ENCODE measurements at regions not wholly inside any gene's neighbourhood (a gene's known extent, or its start where the extent isn't known, plus 50 kb on each side); places are given as distances from the start of the nearest gene placed in this dataset.

DNA sequence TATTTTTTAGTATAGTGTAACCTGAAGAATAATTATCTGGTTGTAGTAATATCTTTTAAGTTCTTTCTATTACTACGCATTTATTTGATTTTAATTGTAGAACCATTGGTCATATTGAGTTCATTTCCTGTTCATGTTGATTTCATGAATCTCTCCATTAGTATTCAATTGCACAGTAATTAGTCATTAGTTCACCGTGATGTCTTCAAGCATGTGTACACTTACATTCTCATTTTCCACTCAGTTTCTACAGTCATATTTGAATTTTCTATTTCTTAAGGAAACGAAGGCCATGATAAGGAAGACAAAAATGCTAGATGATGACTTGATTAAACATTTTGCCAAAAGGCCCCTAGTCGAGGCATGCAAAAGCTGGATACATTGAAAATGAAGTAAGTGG, 333.7 kb upstream of the FANCL start:
- TF ChIP-seq, protein P1, sequence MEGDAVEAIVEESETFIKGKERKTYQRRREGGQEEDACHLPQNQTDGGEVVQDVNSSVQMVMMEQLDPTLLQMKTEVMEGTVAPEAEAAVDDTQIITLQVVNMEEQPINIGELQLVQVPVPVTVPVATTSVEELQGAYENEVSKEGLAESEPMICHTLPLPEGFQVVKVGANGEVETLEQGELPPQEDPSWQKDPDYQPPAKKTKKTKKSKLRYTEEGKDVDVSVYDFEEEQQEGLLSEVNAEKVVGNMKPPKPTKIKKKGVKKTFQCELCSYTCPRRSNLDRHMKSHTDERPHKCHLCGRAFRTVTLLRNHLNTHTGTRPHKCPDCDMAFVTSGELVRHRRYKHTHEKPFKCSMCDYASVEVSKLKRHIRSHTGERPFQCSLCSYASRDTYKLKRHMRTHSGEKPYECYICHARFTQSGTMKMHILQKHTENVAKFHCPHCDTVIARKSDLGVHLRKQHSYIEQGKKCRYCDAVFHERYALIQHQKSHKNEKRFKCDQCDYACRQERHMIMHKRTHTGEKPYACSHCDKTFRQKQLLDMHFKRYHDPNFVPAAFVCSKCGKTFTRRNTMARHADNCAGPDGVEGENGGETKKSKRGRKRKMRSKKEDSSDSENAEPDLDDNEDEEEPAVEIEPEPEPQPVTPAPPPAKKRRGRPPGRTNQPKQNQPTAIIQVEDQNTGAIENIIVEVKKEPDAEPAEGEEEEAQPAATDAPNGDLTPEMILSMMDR (IDR thresholded peaks at IDR 0.05; ENCODE audit: low read length), result no peak
- no peak for TF ChIP-seq EZH2phosphoT487 (IDR thresholded peaks at IDR 0.05; ENCODE audit: low read length)

Data from MM.1S (cell line).